ENCODE measurements at regions not wholly inside any gene's neighbourhood (a gene's known extent, or its start where the extent isn't known, plus 50 kb on each side); places are given as distances from the start of the nearest gene placed in this dataset.
A peak's percentile ranks its signal among the peaks of the same experiment; 100 is the strongest.
"Not testable (repeated sequence)": the region's sequence is repeated elsewhere in the genome, so short reads cannot be mapped to it uniquely, and the experiment has no call there.

DNA sequence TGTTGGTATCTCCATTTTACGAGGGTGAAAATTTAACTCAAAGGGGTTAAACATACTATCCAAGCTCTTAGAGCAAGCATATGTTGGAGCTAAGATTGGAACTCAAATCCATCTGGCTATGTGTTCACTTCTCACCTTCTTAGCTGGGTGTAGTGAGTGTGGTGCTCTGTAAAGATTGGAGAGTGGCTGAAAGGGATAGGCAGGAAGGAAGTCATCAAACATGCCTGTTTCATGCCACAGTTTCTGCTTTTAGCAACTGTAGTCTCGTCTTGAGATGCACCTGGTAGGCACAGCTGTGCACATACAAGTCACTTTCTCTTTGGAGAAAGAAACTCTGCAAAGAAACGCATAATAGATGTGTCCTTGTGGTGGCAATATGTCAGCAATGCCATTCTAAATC is 189.1 kb upstream of the MDFIC2 start:
- no peak for DNase-seq (ENCODE audit: low read depth in 2 of 2)

DNA sequence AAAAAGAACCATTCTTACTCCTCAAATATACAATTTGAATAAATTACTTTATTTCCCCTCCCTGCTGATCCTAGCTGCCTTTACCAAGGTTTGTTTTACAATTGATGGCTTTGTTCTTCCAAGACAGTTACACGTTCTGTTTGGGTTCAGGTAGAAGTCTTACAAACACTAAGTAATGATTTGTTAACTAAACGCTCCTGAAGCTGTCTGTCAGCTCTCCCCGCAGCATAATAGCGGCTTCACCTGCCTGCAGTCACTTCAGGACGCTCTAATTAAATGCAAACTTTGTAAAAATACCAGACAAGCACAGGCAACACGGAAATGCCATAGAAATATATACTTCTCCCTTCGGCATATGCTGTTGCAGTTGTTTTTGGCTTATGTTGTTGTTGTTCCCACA is 176.4 kb upstream of the MDFIC2 start:
- no peak for DNase-seq (ENCODE audit: low read depth in 2 of 2)

DNA sequence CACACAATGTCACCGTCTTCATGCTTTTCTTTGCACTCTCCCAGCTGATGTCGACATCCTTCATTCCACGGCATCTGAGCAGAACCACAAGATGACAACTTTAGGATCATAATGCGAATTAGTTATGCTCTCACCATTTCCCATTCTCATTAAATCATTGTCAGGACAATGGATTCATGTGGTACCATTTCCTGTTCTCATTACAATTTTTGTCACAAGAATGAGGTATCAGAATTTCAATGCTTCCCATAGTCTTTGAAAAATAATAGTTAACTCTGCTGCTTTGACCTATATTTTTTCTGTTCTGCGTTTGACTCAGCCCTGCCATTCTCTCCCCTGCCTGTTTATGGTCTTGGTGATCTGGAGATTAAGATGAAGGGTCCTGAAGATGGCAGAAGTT is 175.7 kb upstream of the MDFIC2 start:
- DNase-seq (ENCODE audit: low read depth in 2 of 2) = peak; percentile 9 to 13

DNA sequence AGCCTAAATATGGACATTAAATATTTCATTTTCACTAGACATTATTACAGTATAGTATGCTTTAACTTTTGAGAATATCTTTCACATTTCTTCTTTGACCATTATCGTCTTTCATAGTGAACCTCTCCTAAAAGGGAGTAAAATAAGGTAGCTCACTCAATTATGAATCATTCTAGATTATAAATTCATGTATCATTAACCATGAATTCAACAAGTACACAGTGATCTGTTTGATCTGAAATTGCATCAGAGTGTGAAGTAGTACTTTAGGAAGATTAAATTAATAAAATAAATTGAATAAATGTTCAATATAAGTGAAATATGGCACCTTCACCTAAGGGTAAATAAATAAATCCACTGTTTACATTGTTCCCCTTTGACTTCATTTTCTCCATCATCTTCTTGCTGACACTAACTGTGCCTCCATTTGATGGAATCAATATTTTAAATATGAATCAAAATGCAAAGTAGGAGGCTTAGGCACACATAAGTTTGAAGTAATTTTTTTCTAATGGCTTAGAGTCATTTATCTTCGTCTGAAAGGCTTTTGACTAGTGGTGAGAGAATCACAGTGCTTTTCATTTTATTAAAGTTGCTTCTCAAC is 174.1 kb upstream of the MDFIC2 start:
- DNase-seq (ENCODE audit: low read depth in 2 of 2) = no peak

DNA sequence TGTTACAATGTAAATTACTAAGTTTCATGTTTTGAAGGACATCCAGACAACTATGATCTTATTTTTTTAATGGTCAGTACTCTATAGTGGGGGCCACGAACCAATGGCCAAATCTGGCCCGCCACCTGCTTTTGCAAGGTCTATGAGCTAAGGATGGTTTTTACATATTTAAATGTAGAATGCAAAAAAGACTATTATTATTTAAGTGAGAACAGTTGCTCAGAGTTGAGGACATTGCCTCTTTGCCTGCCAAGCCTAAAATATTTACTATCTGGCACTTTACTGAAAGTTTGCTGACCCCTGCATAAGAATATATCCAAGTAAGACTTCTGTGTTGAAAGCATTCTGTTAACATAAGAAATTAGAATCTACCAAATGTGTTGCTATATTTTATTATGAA is 163.7 kb upstream of the MDFIC2 start:
- no peak for DNase-seq (ENCODE audit: low read depth in 2 of 2)

DNA sequence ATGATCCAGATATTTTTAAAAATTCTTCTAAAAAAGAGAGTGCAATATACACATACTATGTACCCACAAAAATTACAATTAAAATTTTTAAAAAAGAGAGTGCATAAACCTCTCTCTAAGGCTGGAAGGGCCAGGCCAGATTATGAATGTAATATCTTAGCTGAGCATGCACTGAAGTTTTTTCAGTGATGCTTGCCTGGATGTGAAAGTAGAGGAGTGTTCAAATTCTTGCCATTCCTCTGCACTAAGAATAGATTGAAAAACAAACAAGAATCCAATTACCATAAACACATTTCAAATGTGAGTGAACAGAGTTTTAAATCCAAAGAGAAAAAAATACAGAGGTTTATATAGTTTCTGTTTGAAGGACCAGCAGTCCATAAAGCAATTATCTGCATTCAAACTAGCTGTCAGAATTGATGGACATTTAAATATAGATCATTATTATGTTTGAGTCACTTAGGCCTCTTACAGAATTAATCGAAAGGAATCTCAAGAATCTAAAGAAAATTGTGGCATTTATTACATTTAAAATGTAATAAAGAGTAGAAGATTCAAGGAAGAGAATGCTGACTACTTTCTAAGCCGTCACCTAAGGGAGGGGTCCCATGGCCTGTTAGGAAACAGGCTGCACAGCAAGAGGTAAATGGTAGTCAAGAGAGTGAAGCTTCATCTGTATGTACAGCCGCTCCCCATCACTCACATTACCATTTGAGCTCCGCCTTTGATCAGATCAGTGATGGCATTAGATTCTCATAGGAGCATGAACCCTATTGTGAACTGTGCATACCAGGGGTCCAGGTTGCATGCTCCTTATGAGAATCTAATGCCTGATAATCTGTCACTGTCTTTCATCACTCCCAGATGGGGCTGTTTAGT is 159.3 kb upstream of the MDFIC2 start:
- DNase-seq (ENCODE audit: low read depth in 2 of 2) = no peak

DNA sequence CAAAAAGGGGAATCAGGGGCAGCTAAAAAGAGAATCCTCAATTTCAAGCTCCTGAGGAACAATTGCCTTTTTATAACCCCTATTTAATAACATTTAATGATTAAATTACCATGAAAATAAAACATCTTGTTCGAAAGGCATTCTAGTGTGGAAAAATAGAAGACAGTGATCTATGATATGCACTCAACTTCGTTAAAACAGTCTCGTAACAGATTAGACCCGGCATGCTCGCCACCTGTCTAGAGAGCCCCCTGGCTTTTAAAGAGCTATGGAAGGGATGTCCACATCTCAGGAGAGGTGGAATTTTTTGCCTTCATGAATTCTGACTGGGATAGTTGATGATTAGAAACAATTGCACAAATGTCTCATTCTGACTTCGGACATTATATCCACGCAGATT is 153.7 kb upstream of the MDFIC2 start:
- DNase-seq (ENCODE audit: low read depth in 2 of 2) = no peak

DNA sequence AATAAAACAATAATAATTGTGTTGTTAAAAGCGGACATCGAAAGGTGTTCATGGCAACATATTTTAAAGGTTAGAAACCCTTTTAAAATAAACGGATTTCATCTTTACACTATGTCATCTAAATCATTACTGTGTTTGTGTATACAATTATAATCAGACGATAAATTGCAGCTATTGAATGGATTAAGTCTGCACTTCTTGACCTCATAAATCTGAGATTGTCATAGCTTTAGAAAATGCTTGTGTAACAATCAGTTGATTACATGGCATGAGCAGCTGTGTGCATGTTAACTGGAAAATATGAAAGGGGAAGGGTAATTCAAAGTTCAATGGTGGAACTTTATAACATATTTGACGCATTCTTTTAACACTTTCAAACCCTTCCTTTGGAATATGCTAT is 152.4 kb upstream of the MDFIC2 start:
- no peak for DNase-seq (ENCODE audit: low read depth in 2 of 2)

DNA sequence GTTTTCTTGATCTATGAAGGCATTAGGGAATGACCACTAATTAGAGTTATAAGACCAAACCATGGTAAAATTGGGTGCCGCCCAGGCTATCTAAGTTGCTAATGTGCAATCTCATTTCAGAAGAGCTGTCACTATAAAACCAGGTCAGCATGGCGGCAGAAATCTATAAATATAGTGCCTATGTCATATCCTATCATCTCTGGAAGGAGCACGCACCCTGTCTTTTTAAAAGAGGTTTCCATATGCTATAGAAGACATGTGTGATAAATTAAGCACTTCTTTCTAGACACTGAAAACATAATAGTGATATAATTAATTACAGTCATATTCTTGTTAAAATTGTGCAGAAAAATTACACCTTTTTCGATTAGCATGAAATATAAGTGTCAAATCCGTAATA is 152.0 kb upstream of the MDFIC2 start:
- DNase-seq (ENCODE audit: low read depth in 2 of 2) = no peak

DNA sequence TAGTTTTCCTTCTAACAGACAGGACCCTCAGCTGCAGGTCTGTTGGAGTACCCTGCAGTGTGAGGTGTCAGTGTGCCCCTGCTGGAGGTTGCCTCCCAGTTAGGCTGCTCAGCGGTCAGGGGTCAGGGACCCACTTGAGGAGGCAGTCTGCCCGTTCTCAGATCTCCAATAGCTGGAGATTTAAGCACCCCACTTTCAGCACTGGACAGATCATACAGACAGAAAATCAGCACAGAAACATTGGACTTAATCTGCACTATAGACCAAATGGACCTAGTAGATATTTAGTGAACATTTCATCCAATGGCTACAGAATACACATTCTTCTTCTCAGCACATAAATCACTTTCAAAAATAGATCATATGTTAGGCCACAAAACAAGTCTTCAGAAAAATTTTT is 137.8 kb upstream of the MDFIC2 start:
- not testable (repeated sequence) for DNase-seq (ENCODE audit: low read depth in 2 of 2)

DNA sequence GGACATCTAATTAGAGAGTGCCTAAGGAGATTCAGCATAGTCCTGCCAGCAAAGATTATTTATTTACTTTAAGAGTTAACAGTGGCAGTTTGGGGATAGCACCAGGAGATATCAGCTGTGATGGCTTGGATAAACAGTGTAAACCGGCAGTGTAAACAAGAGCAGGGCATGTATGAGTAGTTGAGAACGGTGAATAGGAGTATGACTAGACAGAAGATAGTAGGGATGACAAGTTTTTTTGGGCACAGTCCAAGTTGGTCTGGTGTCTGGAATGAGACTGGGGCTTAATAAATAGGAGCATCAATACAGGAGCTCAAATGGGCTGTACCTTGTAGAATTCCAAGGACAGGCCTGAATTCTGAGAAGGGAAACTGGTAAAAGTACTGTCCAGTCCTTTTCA is 123.0 kb upstream of the MDFIC2 start:
- not testable (repeated sequence) for DNase-seq (ENCODE audit: low read depth in 2 of 2)

DNA sequence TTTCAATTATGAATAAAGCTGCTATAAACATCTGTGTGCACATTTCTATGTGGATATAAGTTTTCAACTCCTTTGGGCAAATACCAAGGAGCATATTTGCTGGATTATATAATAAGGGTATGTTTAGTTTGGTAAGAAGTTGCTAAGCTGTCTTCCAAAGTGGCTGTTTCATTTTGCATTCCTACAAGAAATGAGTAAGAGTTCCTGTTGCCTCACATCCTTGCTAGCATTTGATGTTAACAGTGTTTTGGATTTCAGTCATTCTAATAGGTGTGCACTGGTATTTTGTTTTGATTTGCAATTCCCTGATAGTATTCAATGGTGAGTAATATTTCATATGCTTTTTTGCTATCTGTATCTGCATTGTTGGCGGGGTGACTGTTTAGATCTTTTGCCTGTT is 120.7 kb upstream of the MDFIC2 start:
- no peak for DNase-seq (ENCODE audit: low read depth in 2 of 2)

DNA sequence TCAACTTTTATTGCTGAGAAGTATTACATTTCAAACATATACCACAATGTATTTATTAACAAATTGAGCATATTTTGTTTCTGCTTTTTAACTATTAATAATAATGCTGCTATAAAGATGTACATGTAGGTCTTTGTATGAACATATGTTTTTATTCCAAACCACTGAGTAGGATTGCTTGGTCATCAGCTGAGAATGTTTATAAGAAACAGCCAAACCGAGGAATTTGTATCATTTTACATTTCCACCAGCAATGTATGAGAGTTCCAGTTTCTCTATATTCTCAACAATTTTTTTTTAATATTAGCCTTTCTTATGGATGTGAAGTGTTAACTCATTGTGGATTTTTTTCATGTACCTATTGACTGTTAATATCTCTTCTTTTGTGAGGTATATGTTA is 119.5 kb upstream of the MDFIC2 start:
- DNase-seq (ENCODE audit: low read depth in 2 of 2) = no peak

DNA sequence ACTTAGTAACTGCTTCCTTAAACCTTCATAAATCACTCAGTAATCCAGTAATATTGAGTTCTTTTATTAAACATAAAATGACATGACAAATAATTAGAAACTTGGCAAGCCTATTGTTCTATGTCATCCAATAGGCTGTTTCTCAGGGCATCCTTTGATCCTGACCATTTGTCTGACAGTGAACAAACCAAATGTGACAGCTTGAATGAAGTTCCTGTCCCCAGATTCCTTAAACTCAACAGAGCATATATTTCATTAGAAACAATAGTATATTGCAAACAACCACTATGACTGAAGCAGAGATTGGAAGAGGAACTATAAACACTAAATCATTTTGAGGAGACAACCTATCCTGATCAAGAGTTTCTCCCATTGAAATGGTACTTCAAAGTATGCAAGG is 113.6 kb upstream of the MDFIC2 start:
- DNase-seq (ENCODE audit: low read depth in 2 of 2) = no peak

DNA sequence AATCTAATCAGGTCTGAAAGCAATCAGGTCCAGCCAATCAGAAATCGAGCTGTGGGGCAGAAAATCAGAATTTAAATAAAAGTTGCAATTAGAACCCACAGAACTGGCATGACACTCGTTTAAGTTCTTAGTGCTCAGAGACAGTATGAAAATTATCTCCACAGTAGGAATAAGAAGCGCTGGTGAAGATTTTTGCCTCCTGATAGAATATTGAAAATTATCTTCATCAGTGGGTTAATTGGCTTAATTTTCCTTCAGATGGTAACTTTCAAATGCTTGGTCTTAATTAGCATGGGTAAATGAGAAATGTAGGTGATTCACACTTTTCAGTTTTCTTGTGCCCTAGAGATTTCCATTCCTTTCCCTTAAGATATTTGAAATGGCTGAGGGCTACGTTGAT is 109.1 kb upstream of the MDFIC2 start:
- DNase-seq (ENCODE audit: low read depth in 2 of 2) = no peak

DNA sequence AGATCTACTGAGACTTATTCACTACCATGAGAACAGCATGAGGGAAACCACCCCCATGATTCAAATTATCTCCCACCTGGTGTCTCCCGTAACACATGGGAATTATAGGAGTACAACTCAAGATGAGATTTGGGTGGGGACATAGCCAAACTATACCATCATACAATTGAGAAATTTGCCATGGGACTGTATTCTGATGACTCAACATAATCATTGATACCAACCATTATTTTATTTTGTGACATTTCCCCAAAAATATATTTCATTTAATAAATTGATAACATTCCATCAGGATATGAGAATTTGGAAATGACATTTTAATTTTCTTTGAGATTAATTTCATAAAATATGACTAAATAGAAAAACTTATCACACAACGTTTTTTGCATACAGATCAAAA is 96.6 kb upstream of the MDFIC2 start:
- no peak for DNase-seq (ENCODE audit: low read depth in 2 of 2)

DNA sequence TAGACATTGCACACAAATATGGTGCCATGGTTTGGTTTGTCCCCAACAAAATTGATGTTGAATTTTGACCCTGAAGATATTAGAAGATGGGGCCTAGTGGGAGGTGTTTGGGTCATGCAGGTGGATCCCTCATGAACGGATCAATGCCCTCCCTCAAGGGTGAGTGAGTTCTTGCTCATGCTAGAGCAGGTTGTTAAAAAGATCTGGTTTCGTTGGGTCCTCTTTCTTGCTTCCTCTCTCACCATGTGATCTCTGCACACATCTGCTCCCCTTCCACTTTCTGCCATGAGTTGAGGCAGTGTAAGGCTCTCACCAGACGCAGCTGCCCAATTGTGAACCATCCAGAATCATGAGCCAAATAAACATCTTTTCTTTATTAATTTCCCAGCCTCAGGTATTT is 87.8 kb upstream of the MDFIC2 start:
- no peak for DNase-seq (ENCODE audit: low read depth in 2 of 2)

DNA sequence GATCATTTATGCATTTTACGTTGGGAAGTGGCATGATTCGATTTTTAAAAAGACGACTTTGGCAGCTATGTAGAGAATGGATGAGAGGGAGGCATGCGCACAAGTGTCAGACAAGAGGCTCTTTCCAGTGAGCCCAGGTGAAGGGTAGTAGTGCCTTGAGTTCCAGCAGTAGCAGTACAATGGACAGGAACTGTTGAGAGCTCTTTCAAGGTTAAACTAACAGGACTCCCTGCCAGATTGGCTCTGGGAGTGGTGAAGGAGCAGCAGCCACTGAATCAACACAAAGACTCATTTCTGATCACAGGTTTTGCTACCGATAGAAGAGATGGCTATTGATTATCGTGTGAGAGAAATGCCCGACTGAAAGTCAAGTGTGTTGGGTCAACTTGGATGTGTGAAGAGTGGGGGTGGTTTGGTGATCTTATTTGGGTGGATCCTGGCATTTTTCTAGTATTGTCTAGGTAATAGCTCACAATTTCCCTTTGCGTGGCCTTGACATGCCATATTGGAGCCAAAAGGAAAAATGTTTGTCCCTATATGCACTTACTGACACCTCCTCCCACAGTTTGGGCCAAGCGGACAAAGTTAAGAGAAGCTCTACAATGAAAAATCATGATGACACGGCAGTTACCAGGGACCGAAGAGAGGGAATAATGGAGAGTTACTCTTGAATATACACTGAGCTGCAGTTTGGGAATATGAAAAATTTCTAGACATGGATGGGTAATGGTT is 81.6 kb upstream of the MDFIC2 start:
- DNase-seq (ENCODE audit: low read depth in 2 of 2) = no peak

DNA sequence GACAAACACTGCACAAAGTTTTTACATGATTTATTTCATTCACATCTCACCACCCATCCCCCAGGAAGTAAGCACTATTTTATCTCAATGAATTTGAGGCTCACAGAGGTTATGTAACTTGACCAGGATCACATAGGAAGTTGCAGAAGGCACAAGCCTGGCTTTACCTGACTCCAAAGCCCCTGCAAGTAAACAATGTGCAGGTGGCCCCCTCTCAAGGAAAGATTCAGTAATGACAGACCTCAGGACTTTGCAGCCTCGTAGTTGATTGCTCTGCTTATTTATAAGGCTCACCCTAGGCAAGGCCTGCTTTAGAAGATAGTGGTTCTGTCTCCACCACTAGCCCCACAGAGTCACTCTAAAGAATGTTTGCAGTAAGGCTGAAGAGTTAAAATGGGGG is 79.8 kb upstream of the MDFIC2 start:
- no peak for DNase-seq (ENCODE audit: low read depth in 2 of 2)

DNA sequence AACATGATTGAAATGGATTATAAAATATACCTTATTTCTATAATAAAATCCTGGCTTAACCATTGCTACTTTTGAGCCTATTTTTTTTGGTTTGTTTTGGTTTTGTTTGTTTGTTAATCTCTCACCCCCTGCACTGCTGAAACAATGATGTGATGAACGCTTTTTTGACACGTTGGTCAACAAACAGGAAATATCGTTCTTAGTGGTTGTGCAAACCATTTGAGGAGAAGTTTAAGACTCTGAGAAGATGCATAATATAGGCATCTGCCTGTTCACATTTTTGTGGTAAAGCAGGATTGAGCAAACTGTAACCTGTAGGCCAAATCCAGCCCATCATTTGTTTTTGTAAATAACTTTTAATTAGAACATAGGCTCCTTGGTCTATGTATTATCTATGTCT is 75.5 kb upstream of the MDFIC2 start:
- no peak for DNase-seq (ENCODE audit: low read depth in 2 of 2)

DNA sequence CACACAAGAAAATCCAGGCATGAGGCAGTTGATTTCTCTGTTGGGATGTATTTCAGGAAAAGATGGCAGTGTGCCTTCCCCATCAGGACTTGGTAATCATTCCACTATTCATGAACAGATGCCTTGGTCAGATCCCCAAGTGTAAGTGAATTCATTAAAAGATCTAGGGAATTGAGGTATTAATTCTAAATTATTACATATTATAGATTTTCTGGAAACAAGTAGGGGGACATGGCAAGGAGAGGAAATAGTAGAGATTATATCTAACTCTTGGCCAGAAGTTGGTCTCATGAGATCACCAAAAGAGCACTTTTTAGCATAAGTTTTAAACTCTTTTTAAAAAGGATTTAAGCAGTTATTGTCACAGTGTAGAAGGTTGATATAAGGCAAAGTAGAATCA is 74.4 kb upstream of the MDFIC2 start:
- no peak for DNase-seq (ENCODE audit: low read depth in 2 of 2)

DNA sequence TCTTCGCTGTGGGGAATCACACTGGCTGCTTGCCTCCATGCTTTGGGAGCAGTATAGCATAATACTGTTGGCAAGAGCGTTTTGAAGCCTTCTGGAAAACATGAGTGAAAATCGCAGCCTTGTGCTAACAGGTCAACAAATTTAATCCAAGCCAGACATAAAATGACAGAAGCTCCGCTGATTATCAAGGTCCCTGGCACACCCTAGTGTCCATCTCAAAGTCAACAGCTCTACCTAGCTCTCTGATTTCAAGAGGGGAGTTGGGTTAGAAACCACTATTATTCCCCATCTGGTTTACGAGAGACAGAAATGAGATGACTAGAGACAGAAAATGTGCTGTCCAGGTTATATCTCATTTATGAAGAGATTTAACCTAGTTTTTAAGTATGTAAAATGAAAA is 73.6 kb upstream of the MDFIC2 start:
- no peak for DNase-seq (ENCODE audit: low read depth in 2 of 2)

DNA sequence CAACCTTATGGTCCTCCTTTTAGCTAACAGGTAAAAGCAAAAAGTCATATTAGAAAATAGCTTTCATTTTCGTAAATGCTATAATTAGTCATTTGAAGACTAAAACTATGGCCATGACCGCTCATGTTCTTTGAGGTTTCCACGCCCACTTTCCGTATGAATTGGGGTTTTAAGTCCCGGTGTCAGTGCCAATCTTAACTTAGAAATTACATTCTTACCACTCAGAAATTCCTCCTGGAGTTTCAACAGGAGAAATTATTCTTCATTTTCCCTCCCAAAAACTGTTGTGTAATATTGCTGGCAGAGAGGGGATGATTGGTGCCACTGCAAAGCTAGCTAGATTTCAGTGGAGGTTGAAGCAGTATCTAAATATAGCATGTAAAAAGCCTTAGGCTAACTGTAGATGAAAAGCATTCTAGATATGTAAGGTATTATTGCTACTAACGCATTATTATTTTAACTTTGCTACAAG is 71.0 kb upstream of the MDFIC2 start:
- no peak for DNase-seq (ENCODE audit: low read depth in 2 of 2)
